GM18861 (cell line): ENCODE measurements at regions not wholly inside any gene's neighbourhood (a gene's known extent, or its start where the extent isn't known, plus 50 kb on each side); places are given as distances from the start of the nearest gene placed in this dataset.

ENCODE experiments used
- ATAC-seq: cut with Tn5 transposase; IDR thresholded peaks from one replicate; pipeline ENCODE4 v1.9.1; 2021; ENCODE audit not compliant: unreplicated experiment

DNA sequence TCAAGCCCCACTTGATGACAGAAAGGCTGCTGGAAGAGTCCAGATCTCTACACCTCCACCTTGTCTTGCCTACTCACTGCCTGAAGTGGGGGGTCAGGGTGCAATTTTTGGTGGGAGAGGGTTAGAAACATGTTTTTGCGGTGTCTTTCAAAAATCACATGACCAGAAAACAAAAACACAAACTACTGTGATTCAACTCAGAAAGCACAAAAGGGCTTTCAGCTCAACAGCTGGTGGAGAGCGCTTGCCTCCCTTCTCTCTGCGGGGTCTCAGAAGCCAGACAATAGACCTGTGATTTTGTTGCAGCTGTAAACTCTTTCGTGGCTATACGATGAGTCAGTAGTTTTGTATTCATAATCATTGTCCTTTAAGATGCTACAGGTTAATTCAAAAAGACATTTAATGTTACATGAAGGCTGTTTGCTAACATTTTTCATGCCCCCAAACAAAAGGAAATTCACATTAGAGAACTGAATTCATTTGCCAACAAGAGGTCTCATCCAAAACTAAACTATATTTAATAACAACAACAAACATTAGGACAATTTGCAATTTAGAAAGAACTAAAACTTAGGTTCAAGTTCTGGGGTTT lies 172.6 kb upstream of the RAI14 start:
- no peak for ATAC-seq

- ATAC-seq, result no peak
These were observed 171.8 kb upstream of the RAI14 start for GRCh38 chr5:34484216-34484920.

GRCh38 chr5:34485768-34486030 lies 170.4 kb upstream of the RAI14 start:
- ATAC-seq, result no peak

DNA sequence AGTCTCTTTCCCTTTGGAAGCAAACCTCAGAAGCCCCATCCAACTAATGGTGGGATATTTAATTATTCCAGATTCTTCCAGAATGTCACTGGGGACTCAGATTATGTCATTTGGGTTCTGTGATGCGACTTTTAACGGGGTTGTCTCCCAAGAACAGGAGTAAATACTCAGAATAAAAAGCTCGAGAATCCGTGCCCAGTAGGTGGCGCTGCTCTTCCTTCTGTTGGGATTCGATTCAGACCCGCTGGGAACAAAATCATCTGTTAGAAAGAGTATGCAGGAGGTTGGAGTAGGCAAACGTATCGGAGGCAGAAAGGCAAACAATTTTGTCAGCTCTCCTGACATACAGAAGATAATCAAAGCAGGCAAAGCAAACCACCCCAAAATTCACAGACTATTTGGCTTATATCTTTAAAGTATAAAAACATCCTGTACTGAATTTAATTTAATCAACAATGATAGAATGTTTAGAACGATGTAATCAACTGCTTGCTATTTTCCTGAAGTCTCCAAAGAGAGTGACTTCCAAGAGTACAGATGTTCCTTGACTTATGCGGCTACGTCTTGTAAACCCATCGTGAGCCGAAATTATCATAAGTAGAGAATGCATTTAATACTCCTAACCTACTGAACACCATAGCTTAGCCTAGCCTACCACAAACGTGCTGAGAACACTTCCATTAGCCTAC lies 169.8 kb upstream of the RAI14 start:
- no peak for ATAC-seq

DNA sequence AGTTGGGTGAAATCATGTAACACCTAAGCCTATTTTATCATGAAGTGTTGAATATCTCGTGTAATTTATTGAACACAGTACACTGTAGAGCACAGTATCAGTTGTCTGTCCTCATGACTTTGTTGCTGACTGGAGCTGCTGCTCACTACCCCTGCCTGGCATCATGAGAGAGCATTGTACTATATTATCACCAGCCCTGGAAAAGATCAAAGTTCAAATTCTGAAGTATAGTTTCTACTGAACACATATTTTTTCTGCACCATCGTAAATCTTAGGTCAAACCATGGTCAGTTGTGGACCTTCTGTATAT lies 169.3 kb upstream of the RAI14 start:
- ATAC-seq, result no peak

DNA sequence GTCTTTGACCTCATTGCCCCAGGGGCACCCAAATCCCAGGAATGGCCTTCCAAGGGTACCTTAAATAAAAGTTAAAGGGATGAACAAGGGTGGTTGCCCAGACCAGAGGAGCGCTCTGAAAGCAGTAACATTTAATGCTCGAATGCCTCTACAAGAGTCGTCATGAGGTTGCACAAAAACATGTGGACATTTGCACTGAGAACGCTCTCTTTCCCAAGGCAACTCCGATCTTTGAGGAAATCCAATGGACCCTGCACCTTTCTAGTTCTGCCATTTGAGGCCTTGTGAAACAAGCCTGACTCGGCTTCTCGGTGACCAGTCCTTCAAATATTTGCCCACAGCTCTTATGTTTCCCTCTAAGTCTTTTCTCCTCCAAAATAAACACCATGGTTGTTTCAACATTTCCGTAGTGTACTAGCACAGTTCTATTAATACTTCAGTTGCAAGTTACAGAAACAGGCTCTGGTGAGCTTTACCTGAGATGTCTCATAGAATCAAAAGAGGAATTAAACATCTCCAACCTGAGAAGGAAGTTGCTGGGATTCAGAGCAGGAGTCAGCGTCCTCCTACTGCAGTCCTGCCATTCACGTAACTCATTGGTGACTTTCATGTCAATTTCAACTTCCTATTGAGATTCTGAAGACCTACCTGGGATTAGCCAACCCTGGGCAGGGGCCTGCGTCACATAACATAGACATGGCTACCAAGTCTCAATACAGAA lies 168.8 kb upstream of the RAI14 start:
- no peak for ATAC-seq

DNA sequence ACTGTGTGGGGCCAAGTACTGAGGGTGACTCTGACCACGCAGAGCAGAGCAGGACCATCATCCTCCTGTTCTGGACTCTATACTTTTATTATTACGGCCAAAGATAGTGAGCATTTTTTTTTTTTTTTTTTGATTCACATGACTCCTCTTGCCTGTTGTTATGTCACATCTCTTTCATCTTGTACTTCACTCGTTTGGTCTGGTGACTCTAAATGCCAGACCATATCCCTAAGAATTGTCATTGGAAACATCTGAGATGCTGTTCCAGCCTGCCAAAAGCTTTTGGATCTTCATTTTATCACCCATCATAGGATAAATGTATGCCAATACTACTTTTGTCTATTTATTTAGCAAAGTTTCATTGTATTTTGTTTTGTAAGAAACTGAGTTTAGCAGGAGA lies 168.2 kb upstream of the RAI14 start:
- no peak for ATAC-seq

DNA sequence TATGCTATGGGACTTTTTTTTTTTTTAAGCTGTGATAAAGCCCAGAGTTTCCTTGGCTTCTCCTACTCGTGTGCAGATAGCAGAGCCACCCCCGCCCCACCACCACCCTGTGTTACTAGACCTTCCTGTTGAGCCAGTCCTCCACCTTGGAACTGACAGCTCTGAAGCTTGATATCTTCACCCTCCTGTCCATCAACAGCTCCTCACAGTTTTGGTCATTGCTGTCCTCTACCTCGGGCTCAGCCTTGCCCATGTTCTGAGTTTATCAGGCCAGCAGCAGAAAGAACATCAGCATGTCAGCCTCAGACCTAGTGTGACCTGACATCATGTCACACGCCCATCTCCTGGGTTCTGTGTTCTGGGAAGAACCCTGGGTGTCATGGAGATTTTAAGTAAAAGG lies 167.1 kb upstream of the RAI14 start:
- no peak for ATAC-seq

DNA sequence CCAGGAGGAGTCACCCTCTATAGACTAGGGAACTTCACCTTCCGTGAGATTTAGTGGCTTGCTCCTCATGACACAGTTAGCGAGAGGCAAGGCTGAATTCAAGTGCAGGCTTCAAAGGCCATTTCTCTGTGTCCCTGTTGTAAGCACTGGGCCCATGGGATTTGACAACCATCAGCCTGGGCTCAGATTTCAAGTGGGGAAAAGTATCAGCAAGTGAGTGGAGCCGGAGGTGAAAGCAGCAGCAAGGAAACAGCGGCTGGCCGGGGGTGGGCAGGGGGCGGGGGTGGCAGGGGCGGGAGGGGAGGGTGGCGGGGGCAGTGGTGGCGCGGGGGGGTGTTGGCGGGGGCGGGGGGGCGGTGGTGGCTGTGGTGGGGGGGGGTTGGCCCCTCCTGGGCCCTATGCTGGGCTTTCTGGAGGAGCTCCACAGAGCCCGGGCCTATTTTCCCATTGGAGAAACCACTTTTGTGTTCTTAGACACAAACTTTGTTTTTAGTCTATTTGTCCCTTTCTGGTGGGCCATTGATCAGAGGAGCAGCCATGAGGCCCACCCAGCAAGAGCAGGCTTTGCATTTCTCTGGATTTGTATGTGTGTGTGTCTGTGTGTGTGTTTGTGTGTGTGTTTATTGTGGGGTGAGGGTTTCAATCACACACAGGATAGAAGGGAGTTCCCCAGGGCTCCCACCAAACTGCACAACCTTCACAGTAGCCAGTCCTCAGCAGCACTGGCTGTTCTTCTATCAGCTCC lies 165.4 kb upstream of the RAI14 start:
- no peak for ATAC-seq

DNA sequence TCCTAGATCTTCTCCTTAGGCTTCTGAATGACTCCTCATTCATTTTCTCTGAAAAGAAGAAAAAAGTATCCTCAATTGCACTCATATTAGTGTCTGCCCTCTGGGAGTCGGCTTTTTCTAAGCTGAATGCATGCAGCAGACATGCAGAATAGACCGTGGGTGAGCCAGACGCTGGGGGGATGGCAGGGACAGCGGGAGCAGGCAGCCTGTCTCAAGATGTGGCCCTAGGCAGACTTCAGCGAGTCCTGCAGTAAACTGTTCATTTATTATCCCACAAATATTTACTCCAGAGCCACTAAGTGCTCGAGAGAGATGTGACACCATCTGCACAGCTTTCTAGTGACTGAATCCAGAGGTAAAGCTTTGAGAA lies 164.9 kb upstream of the RAI14 start:
- ATAC-seq, result no peak

- ATAC-seq, result no peak
These were observed 161.9 kb upstream of the RAI14 start for GRCh38 chr5:34494111-34494755.

- no peak for ATAC-seq
These were observed 160.9 kb upstream of the RAI14 start for GRCh38 chr5:34495178-34495577.

DNA sequence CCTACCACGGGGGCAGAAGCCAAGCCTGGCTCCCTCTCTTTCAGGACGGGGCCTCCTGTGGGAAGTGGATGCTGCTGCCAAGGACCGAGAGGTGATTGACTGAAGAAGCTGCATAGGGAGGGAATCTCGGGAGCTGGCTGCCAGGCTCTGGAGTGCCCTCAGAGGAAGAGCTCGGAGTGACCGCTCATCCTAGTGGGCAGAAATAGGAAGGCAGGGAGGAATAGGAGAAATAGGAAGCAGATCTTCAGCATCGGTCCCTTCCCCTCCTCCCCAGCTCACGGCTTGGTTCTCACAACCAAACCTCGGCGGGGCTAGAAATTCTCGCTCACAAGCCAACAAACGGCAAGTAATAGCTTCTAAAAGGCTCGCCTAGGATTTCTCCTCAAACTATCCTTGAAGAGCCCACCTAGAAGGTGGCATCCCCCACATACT lies 159.9 kb upstream of the RAI14 start:
- no peak for ATAC-seq

DNA sequence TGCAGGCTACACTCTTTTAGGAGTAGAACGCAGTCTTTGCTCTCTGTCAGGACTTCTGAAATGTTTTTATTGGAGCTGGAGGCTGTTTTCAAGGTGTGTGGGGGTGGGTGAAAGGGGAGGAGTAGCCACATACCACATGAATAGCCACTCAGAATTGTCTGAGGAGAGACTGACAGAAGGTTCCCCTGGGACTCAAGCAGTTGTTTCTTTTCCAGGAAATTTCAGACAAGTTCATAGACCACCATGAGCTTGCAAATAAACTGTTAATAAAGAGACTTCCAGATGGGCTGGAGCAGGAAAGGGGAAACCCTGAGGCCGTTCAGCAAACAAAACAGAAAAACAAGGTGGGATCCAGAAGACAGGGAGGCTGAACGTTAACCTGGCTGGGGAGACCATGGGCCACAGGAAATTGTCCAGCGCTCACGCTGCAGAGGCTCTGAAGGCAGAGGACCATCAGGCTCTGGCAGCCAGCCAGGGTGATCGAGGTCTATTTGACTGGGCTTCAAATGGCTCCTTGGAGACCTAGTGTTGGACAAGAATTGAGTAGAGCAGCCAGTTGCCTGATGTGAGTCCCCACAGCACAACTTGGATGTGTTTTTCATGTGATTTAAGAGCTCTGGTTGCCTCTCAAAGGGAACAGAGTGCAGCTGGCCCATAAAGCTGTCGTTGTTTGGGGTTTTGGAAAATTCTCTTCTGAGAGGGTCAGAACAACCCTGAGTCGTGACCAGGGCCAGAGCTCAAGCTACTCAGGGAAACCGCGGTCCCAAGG lies 159.2 kb upstream of the RAI14 start:
- ATAC-seq, result no peak

DNA sequence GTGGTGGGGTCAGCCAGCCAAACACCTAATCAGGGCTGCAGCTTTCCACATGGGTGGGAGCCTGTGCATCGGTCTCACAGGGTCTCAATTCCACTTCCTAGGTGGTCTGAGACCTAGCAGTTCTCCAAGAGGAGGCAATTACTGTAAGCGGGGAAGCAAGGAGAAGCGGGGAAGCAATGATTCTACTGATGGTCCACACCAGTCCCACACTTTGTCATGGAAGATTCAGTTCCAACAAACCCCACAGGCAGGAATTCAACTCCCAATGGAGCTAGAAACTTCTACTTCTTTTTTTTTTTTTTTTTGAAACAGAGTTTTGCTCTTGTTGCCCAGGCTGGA lies 158.7 kb upstream of the RAI14 start:
- no peak for ATAC-seq

- ATAC-seq, result no peak
These were observed 157.6 kb upstream of the RAI14 start for GRCh38 chr5:34498572-34498971.

- peak; percentile 93 for ATAC-seq
These were observed 157.0 kb upstream of the RAI14 start for GRCh38 chr5:34499001-34499734.

GRCh38 chr5:34500236-34500847 lies 155.8 kb upstream of the RAI14 start:
- no peak for ATAC-seq

- no peak for ATAC-seq
These were observed 155.1 kb upstream of the RAI14 start for GRCh38 chr5:34501016-34501415.
